NCI-H1105 treated with DMSO at 0.1 percent for 48 hours (cell line): ENCODE measurements at regions not wholly inside any gene's neighbourhood (a gene's known extent, or its start where the extent isn't known, plus 50 kb on each side); places are given as distances from the start of the nearest gene placed in this dataset.

Experiments
- DNase-seq: peaks from one replicate; lab custom pipeline; 2025; lab: John Stamatoyannopoulos, UW

- no peak for DNase-seq
Observed at GRCh38 chr2:21253311-21254027, 129.7 kb downstream of the TDRD15 start.

GRCh38 chr2:21254170-21254965, 130.6 kb downstream of the TDRD15 start:
- no peak for DNase-seq

GRCh38 chr2:21256006-21256405, 132.2 kb downstream of the TDRD15 start:
- no peak for DNase-seq

- no peak for DNase-seq
Observed at GRCh38 chr2:21257621-21258020, 133.9 kb downstream of the TDRD15 start.

GRCh38 chr2:21258082-21258481, 134.3 kb downstream of the TDRD15 start:
- no peak for DNase-seq

- DNase-seq, result no peak
Observed at GRCh38 chr2:21260311-21260710, 136.5 kb downstream of the TDRD15 start.

GRCh38 chr2:21261591-21261990, 137.8 kb downstream of the TDRD15 start:
- DNase-seq, result no peak

GRCh38 chr2:21262426-21262940, 138.7 kb downstream of the TDRD15 start:
- DNase-seq, result no peak

- DNase-seq, result no peak
Observed at GRCh38 chr2:21263622-21264021, 139.9 kb downstream of the TDRD15 start.

GRCh38 chr2:21265752-21266151, 142.0 kb downstream of the TDRD15 start:
- no peak for DNase-seq

GRCh38 chr2:21267232-21267835, 143.6 kb downstream of the TDRD15 start:
- no peak for DNase-seq

GRCh38 chr2:21268197-21268877, 144.6 kb downstream of the TDRD15 start:
- DNase-seq, result no peak

- DNase-seq, result no peak
Observed at GRCh38 chr2:21268878-21269224, 145.1 kb downstream of the TDRD15 start.

GRCh38 chr2:21269382-21269781, 145.6 kb downstream of the TDRD15 start:
- DNase-seq, result no peak

GRCh38 chr2:21270083-21270491, 146.3 kb downstream of the TDRD15 start:
- DNase-seq, result no peak

GRCh38 chr2:21270708-21271122, 146.9 kb downstream of the TDRD15 start:
- no peak for DNase-seq

- DNase-seq, result peak; percentile 29
Observed at GRCh38 chr2:21276163-21276562, 152.4 kb downstream of the TDRD15 start.

- no peak for DNase-seq
Observed at GRCh38 chr2:21277068-21278056, 153.6 kb downstream of the TDRD15 start.

- DNase-seq, result no peak
Observed at GRCh38 chr2:21279525-21279924, 155.8 kb downstream of the TDRD15 start.

GRCh38 chr2:21280793-21281192, 157.0 kb downstream of the TDRD15 start:
- DNase-seq, result no peak

GRCh38 chr2:21281384-21281783, 157.6 kb downstream of the TDRD15 start:
- DNase-seq, result no peak
